BJ (cell line): ENCODE measurements at regions not wholly inside any gene's neighbourhood (a gene's known extent, or its start where the extent isn't known, plus 50 kb on each side); places are given as distances from the start of the nearest gene placed in this dataset.

ENCODE experiments used
- CTCF ChIA-PET: fragments of 350-600 bp; formaldehyde crosslinking; extraction: SDS; loops from one replicate; lab custom pipeline; 2021; ENCODE audit warnings: antibody characterized with exemption, inconsistent platforms; lab: Yijun Ruan, JAX
- POLR2A ChIA-PET: fragments of 300-600 bp; sonication (Branson Sonifier 250); formaldehyde crosslinking; extraction: SDS; loops from one replicate; lab custom pipeline; 2021; ENCODE audit warnings: antibody characterized with exemption; lab: Charles Lee
- DNase-seq: peaks from one replicate; pipeline ENCODE4 v3.0.0-alpha.2; 2011; ENCODE audit warnings: low read depth
- H3K27me3 ChIP-seq: 2 replicates; pipeline ENCODE4 v1.6.0; 2011; ENCODE audit warnings: low read length; ENCODE audit not compliant: control insufficient read depth, insufficient read depth
- H3K36me3 ChIP-seq: 2 replicates; pipeline ENCODE4 v1.5.1; 2011; ENCODE audit warnings: low read length; ENCODE audit not compliant: control insufficient read depth, insufficient read depth
- H3K4me3 ChIP-seq: 2 replicates; pipeline ENCODE4 v1.5.1; 2011; ENCODE audit warnings: low read depth, mild to moderate bottlenecking, control low read depth, low read length
- TF ChIP-seq, protein P1 (sequence below): IDR thresholded peaks from 2 replicates; pipeline ENCODE4 v1.5.1; 2011; ENCODE audit warnings: low read depth, mild to moderate bottlenecking, control low read depth, inconsistent platforms, low read length, moderate library complexity; ENCODE audit not compliant: insufficient read depth

- peaks cover 4% of the 10 kb centered on the region for H3K27me3 ChIP-seq
- H3K4me3 ChIP-seq: no peak overlapping the region
- H3K36me3 ChIP-seq: no peaks in the 10 kb centered on the region
- ChIA-PET POLR2A (no interaction called here), CTCF (interaction anchor here (1.1 to 1.2 kb wide), 2 partner anchors 8 to 12 kb away, joined by 3 read pairs; no protein-coding TSS in a partner anchor)
- TF ChIP-seq, protein P1, sequence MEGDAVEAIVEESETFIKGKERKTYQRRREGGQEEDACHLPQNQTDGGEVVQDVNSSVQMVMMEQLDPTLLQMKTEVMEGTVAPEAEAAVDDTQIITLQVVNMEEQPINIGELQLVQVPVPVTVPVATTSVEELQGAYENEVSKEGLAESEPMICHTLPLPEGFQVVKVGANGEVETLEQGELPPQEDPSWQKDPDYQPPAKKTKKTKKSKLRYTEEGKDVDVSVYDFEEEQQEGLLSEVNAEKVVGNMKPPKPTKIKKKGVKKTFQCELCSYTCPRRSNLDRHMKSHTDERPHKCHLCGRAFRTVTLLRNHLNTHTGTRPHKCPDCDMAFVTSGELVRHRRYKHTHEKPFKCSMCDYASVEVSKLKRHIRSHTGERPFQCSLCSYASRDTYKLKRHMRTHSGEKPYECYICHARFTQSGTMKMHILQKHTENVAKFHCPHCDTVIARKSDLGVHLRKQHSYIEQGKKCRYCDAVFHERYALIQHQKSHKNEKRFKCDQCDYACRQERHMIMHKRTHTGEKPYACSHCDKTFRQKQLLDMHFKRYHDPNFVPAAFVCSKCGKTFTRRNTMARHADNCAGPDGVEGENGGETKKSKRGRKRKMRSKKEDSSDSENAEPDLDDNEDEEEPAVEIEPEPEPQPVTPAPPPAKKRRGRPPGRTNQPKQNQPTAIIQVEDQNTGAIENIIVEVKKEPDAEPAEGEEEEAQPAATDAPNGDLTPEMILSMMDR: no peak
- DNase-seq: no peak
Observed at GRCh38 chr15:70400766-70401541, 303.2 kb upstream of the TLE3 start.

- CTCF ChIA-PET: no interaction called here
- Histone ChIP-seq H3K27me3 (peaks cover 13% of the 10 kb centered on the region), H3K36me3 (no peaks in the 10 kb centered on the region)
Observed at GRCh38 chr15:70399204-70399603, 301.5 kb upstream of the TLE3 start.

DNA sequence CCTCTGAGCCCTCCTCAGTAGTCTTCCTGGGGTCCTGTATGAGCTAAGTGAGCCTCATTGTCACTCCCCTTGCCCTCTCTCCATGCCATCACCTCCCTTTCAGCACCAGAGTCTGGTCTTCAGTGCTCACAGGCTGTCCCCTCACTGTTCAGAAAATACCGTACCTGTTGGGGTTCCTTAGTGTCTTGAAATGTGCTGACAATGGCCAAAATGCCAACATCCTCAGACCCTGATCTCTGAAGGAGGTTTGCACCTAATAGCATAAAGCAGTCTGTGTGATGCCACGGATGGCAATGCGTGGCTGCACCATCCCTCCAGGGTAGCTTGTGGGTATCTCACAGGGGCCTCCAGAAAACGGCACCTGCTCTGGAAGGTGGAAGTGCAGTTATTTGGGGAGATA, 301.0 kb upstream of the TLE3 start:
- no peak for DNase-seq
- ChIA-PET POLR2A (no interaction called here), CTCF (no interaction called here)
- H3K36me3 ChIP-seq: no peaks in the 10 kb centered on the region
- no peak overlapping the region for H3K4me3 ChIP-seq
- H3K27me3 ChIP-seq: peaks cover 15% of the 10 kb centered on the region
- TF ChIP-seq, protein P1: no peak

More at GRCh38 chr15:70399204-70399603, 301.5 kb upstream of the TLE3 start:
- no peak overlapping the region for H3K4me3 ChIP-seq
- TF ChIP-seq, protein P1: no peak
- no peak for DNase-seq
- POLR2A ChIA-PET: no interaction called here

- Histone ChIP-seq H3K27me3 (peaks cover 13% of the 10 kb centered on the region), H3K4me3 (no peak overlapping the region), H3K36me3 (no peaks in the 10 kb centered on the region)
- DNase-seq: no peak
- ChIA-PET CTCF (interaction anchor here (1.0 kb wide), 1 partner anchor 16 kb away, joined by 3 read pairs; no protein-coding TSS in a partner anchor), POLR2A (no interaction called here)
- TF ChIP-seq, protein P1: no peak
Observed at GRCh38 chr15:70396807-70397206, 299.1 kb upstream of the TLE3 start.

- Histone ChIP-seq H3K27me3 (peaks cover 13% of the 10 kb centered on the region), H3K4me3 (no peak overlapping the region), H3K36me3 (no peaks in the 10 kb centered on the region)
- no peak for DNase-seq
- POLR2A ChIA-PET: no interaction called here
- TF ChIP-seq, protein P1: no peak
- CTCF ChIA-PET: no interaction called here
Observed at GRCh38 chr15:70395164-70395563, 297.4 kb upstream of the TLE3 start.
